Esophagus squamous epithelium (tissue), 5 donors: ENCODE measurements at regions not wholly inside any gene's neighbourhood (a gene's known extent, or its start where the extent isn't known, plus 50 kb on each side); places are given as distances from the start of the nearest gene placed in this dataset.
A peak's percentile ranks its signal among the peaks of the same experiment; 100 is the strongest.

Experiments used
- DNase-seq: peaks from one replicate; lab custom pipeline; 2025; lab: John Stamatoyannopoulos, UW
- H3K27ac ChIP-seq, 4 donors: fragments of 200-600 bp; sonication (generic); one replicate each; pipeline ENCODE4 v1.5.1; 2016 to 2019; ENCODE audit warnings: mild to moderate bottlenecking in 1 of 4
- H3K27me3 ChIP-seq, 4 donors: fragments of 200-600 bp; sonication (generic); 1 replicate in 3 of 4; 2 replicates in 1 of 4; pipeline versions ENCODE4 v1.5.1 to v1.6.0; 2017 to 2021; ENCODE audit warnings: antibody characterized with exemption in 1 of 4
- H3K36me3 ChIP-seq, 3 donors: fragments of 200-600 bp; sonication (generic); one replicate each; pipeline ENCODE4 v1.5.1; 2016 to 2019
- H3K4me1 ChIP-seq, 3 donors: fragments of 200-600 bp; sonication (generic); one replicate each; pipeline ENCODE4 v1.5.1; 2017 to 2019
- H3K4me3 ChIP-seq, 4 donors: fragments of 200-600 bp; sonication (generic); 1 replicate in 3 of 4; 2 replicates in 1 of 4; pipeline ENCODE4 v1.5.1; 2016 to 2019; ENCODE audit warnings: mild to moderate bottlenecking in 2 of 4, moderate library complexity in 1 of 4
- H3K9me3 ChIP-seq, 3 donors: fragments of 200-600 bp; sonication (generic); one replicate each; pipeline ENCODE4 v1.5.1; 2016 to 2019
- POLR2A ChIP-seq, 4 donors: fragments of 450-650 bp; IDR thresholded peaks; one replicate each; pipeline ENCODE4 v1.6.1; 2017; ENCODE audit warnings: antibody characterized with exemption in 4 of 4, mild to moderate bottlenecking in 4 of 4, moderate library complexity in 3 of 4
- WGBS, 2 donors: methylation state at CpG; one replicate each; pipeline ENCODE4 v1.1.5; 2018; 5-methylcytosine and 5-hydroxymethylcytosine counted together
- intact Hi-C: fragments of 100-400 bp; cut with DNase I; formaldehyde crosslinking; loops from one replicate; pipeline ENCODE4 v1.15.0; 2022
- TF ChIP-seq, protein P1 (sequence below), 6 experiments: fragments of 450-650 bp in 4 of 6; fragments of 200-600 bp in 2 of 6; sonication (generic) in 2 of 6; IDR thresholded peaks; one replicate each; pipeline ENCODE4 v1.5.1; 2016 to 2019; ENCODE audit warnings: antibody characterized with exemption in 6 of 6, mild to moderate bottlenecking in 4 of 6, moderate library complexity in 4 of 6
- donor health status: DM: yes; HTN: yes; CAD: no.

DNA sequence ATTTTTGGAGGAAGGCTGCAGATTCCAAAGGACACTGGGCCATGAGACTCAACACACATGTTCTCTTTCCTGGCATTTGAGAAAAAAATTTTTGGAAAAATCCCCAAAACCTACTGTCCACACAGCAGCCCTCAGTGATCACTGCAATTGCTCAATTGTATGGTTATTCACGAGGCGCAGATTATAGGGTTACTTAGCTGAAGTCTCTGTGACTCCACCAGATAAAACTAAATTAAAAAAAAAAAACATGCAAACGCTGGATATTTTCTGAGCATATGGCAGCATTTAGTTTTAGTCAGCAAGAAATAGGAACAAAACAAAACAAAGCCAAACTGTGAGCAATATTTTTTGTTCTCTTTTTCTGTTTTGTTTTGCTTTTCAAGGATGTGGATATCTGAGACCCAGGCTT, 83.8 kb upstream of the FAM20A start:
- TF ChIP-seq, protein P1, sequence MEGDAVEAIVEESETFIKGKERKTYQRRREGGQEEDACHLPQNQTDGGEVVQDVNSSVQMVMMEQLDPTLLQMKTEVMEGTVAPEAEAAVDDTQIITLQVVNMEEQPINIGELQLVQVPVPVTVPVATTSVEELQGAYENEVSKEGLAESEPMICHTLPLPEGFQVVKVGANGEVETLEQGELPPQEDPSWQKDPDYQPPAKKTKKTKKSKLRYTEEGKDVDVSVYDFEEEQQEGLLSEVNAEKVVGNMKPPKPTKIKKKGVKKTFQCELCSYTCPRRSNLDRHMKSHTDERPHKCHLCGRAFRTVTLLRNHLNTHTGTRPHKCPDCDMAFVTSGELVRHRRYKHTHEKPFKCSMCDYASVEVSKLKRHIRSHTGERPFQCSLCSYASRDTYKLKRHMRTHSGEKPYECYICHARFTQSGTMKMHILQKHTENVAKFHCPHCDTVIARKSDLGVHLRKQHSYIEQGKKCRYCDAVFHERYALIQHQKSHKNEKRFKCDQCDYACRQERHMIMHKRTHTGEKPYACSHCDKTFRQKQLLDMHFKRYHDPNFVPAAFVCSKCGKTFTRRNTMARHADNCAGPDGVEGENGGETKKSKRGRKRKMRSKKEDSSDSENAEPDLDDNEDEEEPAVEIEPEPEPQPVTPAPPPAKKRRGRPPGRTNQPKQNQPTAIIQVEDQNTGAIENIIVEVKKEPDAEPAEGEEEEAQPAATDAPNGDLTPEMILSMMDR (IDR thresholded peaks at IDR 0.05) = no peak
- no peak for TF ChIP-seq POLR2A (IDR thresholded peaks at IDR 0.05)
- Histone ChIP-seq H3K4me1 (no peaks in the 10 kb centered on the region), H3K27ac (peak overlapping the region in 2 of 4 donors; percentile 25 to 34), H3K9me3 (no peaks in the 10 kb centered on the region), H3K36me3 (no peaks in the 10 kb centered on the region), H3K27me3 (peaks cover 0 to 2% (median 0%) of the 10 kb centered on the region in 4 donors), H3K4me3 (no peak overlapping the region)
- WGBS, 2 donors = 75 to 88% methylated on average over 3 of the region's 3 CpGs
- intact Hi-C loops = no loop called here
- no peak for DNase-seq

GRCh38 chr17:68682903-68683302, 81.7 kb upstream of the FAM20A start:
- DNase-seq = no peak
- no peak overlapping the region for H3K4me3 ChIP-seq
- no peak for TF ChIP-seq POLR2A (IDR thresholded peaks at IDR 0.05)
- TF ChIP-seq, protein P1 (IDR thresholded peaks at IDR 0.05) = no peak
- no peak overlapping the region for H3K27ac ChIP-seq
- no peaks in the 10 kb centered on the region for H3K36me3 ChIP-seq
- H3K4me1 ChIP-seq = no peaks in the 10 kb centered on the region
- 29 to 70% methylated on average over 5 of the region's 5 CpGs for WGBS, 2 donors
- intact Hi-C loops = no loop called here
- H3K9me3 ChIP-seq = no peaks in the 10 kb centered on the region
- H3K27me3 ChIP-seq = peaks cover 0 to 2% (median 0%) of the 10 kb centered on the region in 4 donors

GRCh38 chr17:68679882-68680281, 78.7 kb upstream of the FAM20A start:
- H3K36me3 ChIP-seq = no peaks in the 10 kb centered on the region
- 75 to 100% methylated on average over 1 of the region's 1 CpG for WGBS, 2 donors
- DNase-seq = no peak
- H3K4me3 ChIP-seq = no peak overlapping the region
- H3K27ac ChIP-seq = no peak overlapping the region
- H3K27me3 ChIP-seq = peaks cover 0 to 2% (median 0%) of the 10 kb centered on the region in 4 donors
- intact Hi-C loops = no loop called here
- no peaks in the 10 kb centered on the region for H3K4me1 ChIP-seq
- TF ChIP-seq, protein P1 (IDR thresholded peaks at IDR 0.05) = no peak
- TF ChIP-seq POLR2A (IDR thresholded peaks at IDR 0.05) = no peak
- no peaks in the 10 kb centered on the region for H3K9me3 ChIP-seq

DNA sequence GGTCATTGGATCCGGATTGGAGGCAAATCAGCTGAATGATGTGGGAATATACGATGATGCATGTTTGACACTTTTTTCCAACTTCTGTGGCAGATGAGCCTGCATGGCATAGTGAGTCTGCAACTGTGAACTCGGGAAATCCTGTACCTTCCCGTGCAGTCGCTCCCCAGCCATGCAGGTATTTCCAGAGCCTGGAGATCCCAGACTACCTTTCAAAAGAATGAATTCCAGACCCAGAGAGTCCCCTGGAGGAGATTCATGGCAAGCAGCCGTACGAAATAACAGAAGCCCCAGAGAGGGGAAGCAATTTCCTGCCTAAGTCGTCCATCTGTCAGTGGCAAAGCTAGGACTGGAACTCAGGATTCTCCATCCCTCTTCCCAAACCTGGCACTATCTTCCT, 75.7 kb upstream of the FAM20A start:
- H3K4me3 ChIP-seq = no peak overlapping the region
- H3K27me3 ChIP-seq = peaks cover 0 to 2% (median 0%) of the 10 kb centered on the region in 4 donors
- 77 to 79% methylated on average over 8 of the region's 8 CpGs for WGBS, 2 donors
- intact Hi-C loops = no loop called here
- no peaks in the 10 kb centered on the region for H3K9me3 ChIP-seq
- no peak overlapping the region for H3K27ac ChIP-seq
- TF ChIP-seq, protein P1 (IDR thresholded peaks at IDR 0.05) = no peak
- no peak for TF ChIP-seq POLR2A (IDR thresholded peaks at IDR 0.05)
- DNase-seq = no peak
- no peaks in the 10 kb centered on the region for H3K36me3 ChIP-seq
- no peaks in the 10 kb centered on the region for H3K4me1 ChIP-seq

DNA sequence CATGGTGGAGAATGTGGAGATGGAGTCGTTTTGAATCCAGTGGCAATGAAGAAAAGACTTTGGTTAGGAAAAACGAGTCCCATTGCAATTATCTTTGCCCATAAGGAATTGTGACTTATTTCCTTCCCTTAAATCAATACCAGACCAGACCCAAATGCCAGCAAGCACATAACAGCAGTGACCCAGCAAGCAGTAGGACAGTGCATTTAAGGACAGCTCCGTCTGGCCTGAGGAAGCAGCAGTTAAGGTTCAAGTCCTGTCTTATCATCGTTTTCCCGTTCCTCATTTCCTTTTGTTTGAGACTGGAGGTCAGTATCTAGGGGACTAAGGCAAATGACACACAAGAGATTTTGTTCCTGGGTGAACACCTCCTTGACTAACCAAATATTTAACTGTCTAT, 74.6 kb upstream of the FAM20A start:
- Histone ChIP-seq H3K27ac (no peak overlapping the region), H3K36me3 (no peaks in the 10 kb centered on the region), H3K9me3 (no peaks in the 10 kb centered on the region), H3K27me3 (no peaks in the 10 kb centered on the region), H3K4me3 (no peak overlapping the region), H3K4me1 (no peaks in the 10 kb centered on the region)
- TF ChIP-seq, protein P1 (IDR thresholded peaks at IDR 0.05) = no peak
- no peak for TF ChIP-seq POLR2A (IDR thresholded peaks at IDR 0.05)
- WGBS, 2 donors = 48 to 62% methylated on average over 5 of the region's 5 CpGs
- intact Hi-C loops = no loop called here
- DNase-seq = no peak
